Stimulated activated CD8-positive, alpha-beta memory T cell treated with anti-CD3 and anti-CD28 coated beads, Interleukin-7, amount 100 ng/mL, for 48 hours (primary cell): ENCODE measurements at regions not wholly inside any gene's neighbourhood (a gene's known extent, or its start where the extent isn't known, plus 50 kb on each side); places are given as distances from the start of the nearest gene placed in this dataset.

Source experiments
- DNase-seq, 2 donors: peaks; one replicate each; pipeline ENCODE4 v3.0.0-alpha.2; 2020; ENCODE audit warnings: low read depth in 1 of 2; ENCODE audit errors: extremely low read depth in 1 of 2

- DNase-seq: no peak
These were observed 60.0 kb downstream of the NRN1 start for GRCh38 chr6:5946701-5947100.

- DNase-seq: no peak
These were observed 60.5 kb downstream of the NRN1 start for GRCh38 chr6:5946181-5946580.

GRCh38 chr6:5943591-5943990 is 63.1 kb downstream of the NRN1 start:
- DNase-seq: no peak

- no peak for DNase-seq
These were observed 64.1 kb downstream of the NRN1 start for GRCh38 chr6:5942591-5942990.

GRCh38 chr6:5941188-5941587 is 65.5 kb downstream of the NRN1 start:
- DNase-seq: no peak

- no peak for DNase-seq
These were observed 67.8 kb downstream of the NRN1 start for GRCh38 chr6:5938934-5939333.

GRCh38 chr6:5937936-5938706 is 68.6 kb downstream of the NRN1 start:
- DNase-seq: no peak

GRCh38 chr6:5937169-5937909 is 69.4 kb downstream of the NRN1 start:
- no peak for DNase-seq

GRCh38 chr6:5936631-5937030 is 70.1 kb downstream of the NRN1 start:
- DNase-seq: no peak

GRCh38 chr6:5936140-5936539 is 70.6 kb downstream of the NRN1 start:
- DNase-seq: no peak

- no peak for DNase-seq
These were observed 75.8 kb downstream of the NRN1 start for GRCh38 chr6:5930968-5931367.

- no peak for DNase-seq
These were observed 76.5 kb downstream of the NRN1 start for GRCh38 chr6:5930143-5930770.

GRCh38 chr6:5923840-5924239 is 82.9 kb downstream of the NRN1 start:
- no peak for DNase-seq

- DNase-seq: no peak
These were observed 84.5 kb downstream of the NRN1 start for GRCh38 chr6:5922230-5922629.

- no peak for DNase-seq
These were observed 97.0 kb downstream of the NRN1 start for GRCh38 chr6:5909721-5910120.

- DNase-seq: no peak
These were observed 99.9 kb downstream of the NRN1 start for GRCh38 chr6:5906842-5907241.

- DNase-seq: no peak
These were observed 100.4 kb downstream of the NRN1 start for GRCh38 chr6:5906340-5906670.

- no peak for DNase-seq
These were observed 101.0 kb downstream of the NRN1 start for GRCh38 chr6:5905431-5906339.

GRCh38 chr6:5904532-5904931 is 102.2 kb downstream of the NRN1 start:
- DNase-seq: no peak

GRCh38 chr6:5899216-5900045 is 107.3 kb downstream of the NRN1 start:
- no peak for DNase-seq
